Natural killer cell (primary cell): ENCODE measurements at regions not wholly inside any gene's neighbourhood (a gene's known extent, or its start where the extent isn't known, plus 50 kb on each side); places are given as distances from the start of the nearest gene placed in this dataset.

ENCODE experiments used
- ATAC-seq, 3 donors: fragments of 150-1000 bp in 2 of 3; fragments of 200-7000 bp in 1 of 3; cut with Tn5 transposase; 1 replicate in 1 of 3; 2 replicates in 2 of 3; pipeline ENCODE4 v1.10.0; 2021; ENCODE audit warnings: mild to moderate bottlenecking in 2 of 3, moderate library complexity in 2 of 3
- DNase-seq, 2 donors: peaks; one replicate each; pipeline versions ENCODE4 v3.0.0 to v3.0.0-alpha.2; 2013 to 2021; ENCODE audit warnings: mixed read lengths in 1 of 2
- H3K27ac ChIP-seq: one replicate; pipeline ENCODE4 v1.5.1; 2013; ENCODE audit warnings: mild to moderate bottlenecking, low read length
- H3K27me3 ChIP-seq: one replicate; pipeline ENCODE4 v1.6.1; 2013; ENCODE audit warnings: low read length; ENCODE audit not compliant: control insufficient read depth, insufficient read depth
- H3K36me3 ChIP-seq: one replicate; pipeline ENCODE4 v1.6.1; 2013; ENCODE audit warnings: low read length; ENCODE audit not compliant: control insufficient read depth, insufficient read depth
- H3K4me1 ChIP-seq: one replicate; pipeline ENCODE4 v1.6.1; 2013; ENCODE audit warnings: low read length; ENCODE audit not compliant: control insufficient read depth, insufficient read depth
- H3K4me3 ChIP-seq: one replicate; pipeline ENCODE4 v1.5.1; 2013; ENCODE audit warnings: low read length
- H3K9me3 ChIP-seq: one replicate; pipeline ENCODE4 v1.6.1; 2013; ENCODE audit warnings: low read length; ENCODE audit not compliant: control insufficient read depth, insufficient read depth
- H3K27ac Mint-ChIP-seq, 2 donors: one replicate each; pipeline ENCODE4 v1.8.0; 2022; ENCODE audit warnings: mild to moderate bottlenecking in 2 of 2, mixed read lengths in 2 of 2, moderate library complexity in 1 of 2
- H3K27me3 Mint-ChIP-seq, 2 donors: one replicate each; pipeline ENCODE4 v1.8.0; 2022; ENCODE audit warnings: low read depth in 2 of 2, mixed read lengths in 2 of 2
- H3K36me3 Mint-ChIP-seq: one replicate; pipeline ENCODE4 v1.8.0; 2022; ENCODE audit warnings: mixed read lengths
- H3K4me1 Mint-ChIP-seq, 2 donors: one replicate each; pipeline ENCODE4 v1.8.0; 2022; ENCODE audit warnings: mixed read lengths in 2 of 2
- H3K4me3 Mint-ChIP-seq: one replicate; pipeline ENCODE4 v1.8.0; 2022; ENCODE audit warnings: mild to moderate bottlenecking, moderate library complexity, mixed read lengths
- H3K9me3 Mint-ChIP-seq, 2 donors: one replicate each; pipeline ENCODE4 v1.8.0; 2022; ENCODE audit warnings: mixed read lengths in 2 of 2
- WGBS: methylation state at CpG from one replicate; pipeline ENCODE4 v1.1.7; 2013; ENCODE audit warnings: missing lambda C conversion rate; ENCODE audit not compliant: insufficient coverage; 5-methylcytosine and 5-hydroxymethylcytosine counted together
- intact Hi-C: fragments of 100-400 bp; cut with micrococcal nuclease; formaldehyde crosslinking; loops from one replicate; pipeline ENCODE4 v1.14.2; 2022
- TF ChIP-seq, protein P1 (sequence below): fragments of 200-600 bp; IDR thresholded peaks from one replicate; pipeline ENCODE4 v1.8.0; 2022; ENCODE audit warnings: antibody characterized with exemption

DNA sequence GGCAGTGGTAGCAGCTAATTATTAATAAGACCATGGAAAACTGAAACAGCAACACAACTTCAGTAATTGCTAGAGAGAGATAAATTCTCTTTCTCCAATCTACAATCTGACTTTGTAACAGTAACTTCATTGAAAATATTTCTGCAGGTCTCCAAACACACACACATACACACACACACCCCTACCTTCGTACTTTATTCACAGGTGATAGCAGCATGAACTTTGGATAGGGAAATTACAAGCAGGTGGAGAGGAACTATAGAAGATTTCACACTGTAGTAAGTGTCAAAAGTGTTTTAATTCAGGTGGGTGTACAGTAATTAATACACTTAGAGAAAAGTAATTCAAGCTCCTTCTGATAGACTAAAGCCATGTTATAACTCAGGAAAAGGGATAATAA, 587.5 kb downstream of the TUSC7 start:
- no CpG with 5 or more reads among the region's 1 CpG for WGBS
- no peaks in the 10 kb centered on the region for H3K27me3 Mint-ChIP-seq

GRCh38 chr3:117297541-117297940, 588.0 kb downstream of the TUSC7 start:
- peaks cover 10 to 11% of the 10 kb centered on the region in 2 donors for H3K9me3 Mint-ChIP-seq
- Histone ChIP-seq H3K27ac (no peak overlapping the region), H3K4me3 (no peak overlapping the region), H3K36me3 (no peaks in the 10 kb centered on the region), H3K27me3 (no peaks in the 10 kb centered on the region), H3K9me3 (no peaks in the 10 kb centered on the region), H3K4me1 (no peaks in the 10 kb centered on the region)
- no peaks in the 10 kb centered on the region for H3K4me1 Mint-ChIP-seq
- no peak for ATAC-seq
- 97% methylated on average over 2 of the region's 2 CpGs for WGBS
- H3K27me3 Mint-ChIP-seq, result no peaks in the 10 kb centered on the region
- TF ChIP-seq, protein P1, sequence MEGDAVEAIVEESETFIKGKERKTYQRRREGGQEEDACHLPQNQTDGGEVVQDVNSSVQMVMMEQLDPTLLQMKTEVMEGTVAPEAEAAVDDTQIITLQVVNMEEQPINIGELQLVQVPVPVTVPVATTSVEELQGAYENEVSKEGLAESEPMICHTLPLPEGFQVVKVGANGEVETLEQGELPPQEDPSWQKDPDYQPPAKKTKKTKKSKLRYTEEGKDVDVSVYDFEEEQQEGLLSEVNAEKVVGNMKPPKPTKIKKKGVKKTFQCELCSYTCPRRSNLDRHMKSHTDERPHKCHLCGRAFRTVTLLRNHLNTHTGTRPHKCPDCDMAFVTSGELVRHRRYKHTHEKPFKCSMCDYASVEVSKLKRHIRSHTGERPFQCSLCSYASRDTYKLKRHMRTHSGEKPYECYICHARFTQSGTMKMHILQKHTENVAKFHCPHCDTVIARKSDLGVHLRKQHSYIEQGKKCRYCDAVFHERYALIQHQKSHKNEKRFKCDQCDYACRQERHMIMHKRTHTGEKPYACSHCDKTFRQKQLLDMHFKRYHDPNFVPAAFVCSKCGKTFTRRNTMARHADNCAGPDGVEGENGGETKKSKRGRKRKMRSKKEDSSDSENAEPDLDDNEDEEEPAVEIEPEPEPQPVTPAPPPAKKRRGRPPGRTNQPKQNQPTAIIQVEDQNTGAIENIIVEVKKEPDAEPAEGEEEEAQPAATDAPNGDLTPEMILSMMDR, result no peak
- no peak overlapping the region for H3K4me3 Mint-ChIP-seq
- intact Hi-C loops, result no loop called here
- no peaks in the 10 kb centered on the region for H3K36me3 Mint-ChIP-seq
- no peak for DNase-seq
- H3K27ac Mint-ChIP-seq, result no peak overlapping the region

More for the DNA sequence above, 587.5 kb downstream of the TUSC7 start:
- Mint-ChIP-seq H3K4me1 (no peaks in the 10 kb centered on the region), H3K9me3 (peaks cover 10 to 11% of the 10 kb centered on the region in 2 donors), H3K36me3 (no peaks in the 10 kb centered on the region), H3K27ac (no peak overlapping the region), H3K4me3 (no peak overlapping the region)
- no peaks in the 10 kb centered on the region for H3K36me3 ChIP-seq
- TF ChIP-seq, protein P1, result no peak
- H3K27me3 ChIP-seq, result no peaks in the 10 kb centered on the region
- DNase-seq (no peak), ATAC-seq (no peak)
- H3K27ac ChIP-seq, result no peak overlapping the region
- intact Hi-C loops, result no loop called here
- H3K4me3 ChIP-seq, result no peak overlapping the region
- no peaks in the 10 kb centered on the region for H3K4me1 ChIP-seq
- H3K9me3 ChIP-seq, result no peaks in the 10 kb centered on the region

- no peak for ATAC-seq
- H3K27ac ChIP-seq, result no peak overlapping the region
These were observed 588.7 kb downstream of the TUSC7 start for GRCh38 chr3:117298273-117298672.

DNA sequence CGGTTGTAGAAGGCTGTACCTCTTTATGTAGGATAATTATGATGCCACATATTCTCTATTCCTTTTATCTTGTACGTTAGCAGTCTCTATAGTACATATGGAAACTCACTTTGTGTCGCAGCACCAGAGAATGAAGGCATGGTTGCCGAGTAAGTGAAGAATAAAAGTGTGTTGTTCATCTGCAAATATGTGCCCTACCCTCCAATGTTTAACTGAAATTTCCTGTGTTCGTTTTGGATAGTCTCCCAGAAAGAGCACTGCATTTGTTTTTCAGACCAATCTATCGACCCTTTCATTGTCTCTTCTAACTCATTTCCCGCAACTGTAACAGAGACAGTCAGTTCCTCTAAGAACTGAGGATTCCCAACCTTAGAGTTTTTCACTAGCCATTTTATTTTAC, 592.8 kb downstream of the TUSC7 start:
- Mint-ChIP-seq H3K36me3 (no peaks in the 10 kb centered on the region), H3K9me3 (peaks cover 7 to 8% of the 10 kb centered on the region in 2 donors), H3K27ac (no peak overlapping the region), H3K4me3 (no peak overlapping the region), H3K27me3 (no peaks in the 10 kb centered on the region), H3K4me1 (no peaks in the 10 kb centered on the region)
- ATAC-seq (no peak), DNase-seq (no peak)
- Histone ChIP-seq H3K9me3 (no peaks in the 10 kb centered on the region), H3K4me1 (no peaks in the 10 kb centered on the region), H3K27ac (no peak overlapping the region), H3K36me3 (no peaks in the 10 kb centered on the region), H3K27me3 (no peaks in the 10 kb centered on the region), H3K4me3 (no peak overlapping the region)
- 81% methylated on average over 5 of the region's 7 CpGs for WGBS
- TF ChIP-seq, protein P1, result no peak
- intact Hi-C loops, result no loop called here

More at GRCh38 chr3:117298273-117298672, 588.7 kb downstream of the TUSC7 start:
- Histone ChIP-seq H3K9me3 (no peaks in the 10 kb centered on the region), H3K27me3 (no peaks in the 10 kb centered on the region), H3K4me1 (no peaks in the 10 kb centered on the region), H3K4me3 (no peak overlapping the region), H3K36me3 (no peaks in the 10 kb centered on the region)
- no peaks in the 10 kb centered on the region for H3K4me1 Mint-ChIP-seq
- intact Hi-C loops, result no loop called here
- TF ChIP-seq, protein P1, result no peak
- no peak overlapping the region for H3K27ac Mint-ChIP-seq
- no peak for DNase-seq
- no peak overlapping the region for H3K4me3 Mint-ChIP-seq
- no peaks in the 10 kb centered on the region for H3K27me3 Mint-ChIP-seq
- no peaks in the 10 kb centered on the region for H3K36me3 Mint-ChIP-seq
- peaks cover 10 to 11% of the 10 kb centered on the region in 2 donors for H3K9me3 Mint-ChIP-seq
